ENCODE measurements at regions not wholly inside any gene's neighbourhood (a gene's known extent, or its start where the extent isn't known, plus 50 kb on each side); places are given as distances from the start of the nearest gene placed in this dataset.

DNA sequence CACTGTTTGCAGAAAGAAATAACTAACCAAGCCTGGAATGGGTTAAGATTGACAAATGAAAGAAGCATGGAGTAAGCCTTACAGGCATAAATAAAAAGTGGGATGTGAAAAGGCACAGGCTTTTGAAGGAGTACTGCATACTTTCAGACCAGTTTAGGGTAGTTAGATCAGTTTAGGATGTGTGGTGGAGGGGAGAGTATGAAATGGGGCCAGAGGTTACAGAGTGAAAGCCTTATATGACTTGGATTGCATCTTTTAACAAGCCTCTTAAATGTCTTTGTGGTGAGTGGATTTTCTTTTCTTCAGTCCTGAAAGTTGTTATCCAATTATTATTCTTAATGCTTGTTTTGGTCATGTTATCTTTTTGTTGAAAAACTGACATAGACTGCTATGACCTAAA lies 52.2 kb upstream of the TRHDE start:
- TF ChIP-seq POLR2AphosphoS5 (IDR thresholded peaks at IDR 0.05; ENCODE audit: low read depth, low read length) (no peak), TCF7L2 (IDR thresholded peaks at IDR 0.05; ENCODE audit: borderline replicate concordance, extremely low read depth, insufficient read depth, insufficient read length) (no peak), EGR1 (IDR thresholded peaks at IDR 0.05; ENCODE audit: low read depth) (no peak), YY1 (IDR thresholded peaks at IDR 0.05; ENCODE audit: extremely low read depth, insufficient replicate concordance, low read depth, low read length) (no peak), EZH2 (IDR thresholded peaks at IDR 0.05) (no peak), POLR2A (IDR thresholded peaks at IDR 0.05; ENCODE audit: borderline replicate concordance, extremely low read depth, insufficient read depth, insufficient read length) (no peak), CEBPB (IDR thresholded peaks at IDR 0.05; ENCODE audit: low read depth) (no peak), RAD21 (IDR thresholded peaks at IDR 0.05; ENCODE audit: low read depth) (no peak)
- TF ChIP-seq, protein P1, sequence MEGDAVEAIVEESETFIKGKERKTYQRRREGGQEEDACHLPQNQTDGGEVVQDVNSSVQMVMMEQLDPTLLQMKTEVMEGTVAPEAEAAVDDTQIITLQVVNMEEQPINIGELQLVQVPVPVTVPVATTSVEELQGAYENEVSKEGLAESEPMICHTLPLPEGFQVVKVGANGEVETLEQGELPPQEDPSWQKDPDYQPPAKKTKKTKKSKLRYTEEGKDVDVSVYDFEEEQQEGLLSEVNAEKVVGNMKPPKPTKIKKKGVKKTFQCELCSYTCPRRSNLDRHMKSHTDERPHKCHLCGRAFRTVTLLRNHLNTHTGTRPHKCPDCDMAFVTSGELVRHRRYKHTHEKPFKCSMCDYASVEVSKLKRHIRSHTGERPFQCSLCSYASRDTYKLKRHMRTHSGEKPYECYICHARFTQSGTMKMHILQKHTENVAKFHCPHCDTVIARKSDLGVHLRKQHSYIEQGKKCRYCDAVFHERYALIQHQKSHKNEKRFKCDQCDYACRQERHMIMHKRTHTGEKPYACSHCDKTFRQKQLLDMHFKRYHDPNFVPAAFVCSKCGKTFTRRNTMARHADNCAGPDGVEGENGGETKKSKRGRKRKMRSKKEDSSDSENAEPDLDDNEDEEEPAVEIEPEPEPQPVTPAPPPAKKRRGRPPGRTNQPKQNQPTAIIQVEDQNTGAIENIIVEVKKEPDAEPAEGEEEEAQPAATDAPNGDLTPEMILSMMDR (IDR thresholded peaks at IDR 0.05 in 2 of 3, conservative IDR thresholded peaks at IDR 0.05 in 1 of 3; ENCODE audit: borderline replicate concordance in 1 of 3, insufficient read depth in 1 of 3, low read depth in 2 of 3, low read length in 2 of 3): no peak
- TF ChIP-seq, protein P2, sequence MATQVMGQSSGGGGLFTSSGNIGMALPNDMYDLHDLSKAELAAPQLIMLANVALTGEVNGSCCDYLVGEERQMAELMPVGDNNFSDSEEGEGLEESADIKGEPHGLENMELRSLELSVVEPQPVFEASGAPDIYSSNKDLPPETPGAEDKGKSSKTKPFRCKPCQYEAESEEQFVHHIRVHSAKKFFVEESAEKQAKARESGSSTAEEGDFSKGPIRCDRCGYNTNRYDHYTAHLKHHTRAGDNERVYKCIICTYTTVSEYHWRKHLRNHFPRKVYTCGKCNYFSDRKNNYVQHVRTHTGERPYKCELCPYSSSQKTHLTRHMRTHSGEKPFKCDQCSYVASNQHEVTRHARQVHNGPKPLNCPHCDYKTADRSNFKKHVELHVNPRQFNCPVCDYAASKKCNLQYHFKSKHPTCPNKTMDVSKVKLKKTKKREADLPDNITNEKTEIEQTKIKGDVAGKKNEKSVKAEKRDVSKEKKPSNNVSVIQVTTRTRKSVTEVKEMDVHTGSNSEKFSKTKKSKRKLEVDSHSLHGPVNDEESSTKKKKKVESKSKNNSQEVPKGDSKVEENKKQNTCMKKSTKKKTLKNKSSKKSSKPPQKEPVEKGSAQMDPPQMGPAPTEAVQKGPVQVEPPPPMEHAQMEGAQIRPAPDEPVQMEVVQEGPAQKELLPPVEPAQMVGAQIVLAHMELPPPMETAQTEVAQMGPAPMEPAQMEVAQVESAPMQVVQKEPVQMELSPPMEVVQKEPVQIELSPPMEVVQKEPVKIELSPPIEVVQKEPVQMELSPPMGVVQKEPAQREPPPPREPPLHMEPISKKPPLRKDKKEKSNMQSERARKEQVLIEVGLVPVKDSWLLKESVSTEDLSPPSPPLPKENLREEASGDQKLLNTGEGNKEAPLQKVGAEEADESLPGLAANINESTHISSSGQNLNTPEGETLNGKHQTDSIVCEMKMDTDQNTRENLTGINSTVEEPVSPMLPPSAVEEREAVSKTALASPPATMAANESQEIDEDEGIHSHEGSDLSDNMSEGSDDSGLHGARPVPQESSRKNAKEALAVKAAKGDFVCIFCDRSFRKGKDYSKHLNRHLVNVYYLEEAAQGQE (IDR thresholded peaks at IDR 0.05; ENCODE audit: low read depth): no peak
- TF ChIP-seq, protein P3, sequence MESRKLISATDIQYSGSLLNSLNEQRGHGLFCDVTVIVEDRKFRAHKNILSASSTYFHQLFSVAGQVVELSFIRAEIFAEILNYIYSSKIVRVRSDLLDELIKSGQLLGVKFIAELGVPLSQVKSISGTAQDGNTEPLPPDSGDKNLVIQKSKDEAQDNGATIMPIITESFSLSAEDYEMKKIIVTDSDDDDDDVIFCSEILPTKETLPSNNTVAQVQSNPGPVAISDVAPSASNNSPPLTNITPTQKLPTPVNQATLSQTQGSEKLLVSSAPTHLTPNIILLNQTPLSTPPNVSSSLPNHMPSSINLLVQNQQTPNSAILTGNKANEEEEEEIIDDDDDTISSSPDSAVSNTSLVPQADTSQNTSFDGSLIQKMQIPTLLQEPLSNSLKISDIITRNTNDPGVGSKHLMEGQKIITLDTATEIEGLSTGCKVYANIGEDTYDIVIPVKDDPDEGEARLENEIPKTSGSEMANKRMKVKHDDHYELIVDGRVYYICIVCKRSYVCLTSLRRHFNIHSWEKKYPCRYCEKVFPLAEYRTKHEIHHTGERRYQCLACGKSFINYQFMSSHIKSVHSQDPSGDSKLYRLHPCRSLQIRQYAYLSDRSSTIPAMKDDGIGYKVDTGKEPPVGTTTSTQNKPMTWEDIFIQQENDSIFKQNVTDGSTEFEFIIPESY (IDR thresholded peaks at IDR 0.05; ENCODE audit: extremely low read depth, insufficient replicate concordance, low read length): no peak

Data from HCT116 (cell line).